GM21619 (cell line): ENCODE measurements at regions not wholly inside any gene's neighbourhood (a gene's known extent, or its start where the extent isn't known, plus 50 kb on each side); places are given as distances from the start of the nearest gene placed in this dataset.

Source experiments
- ATAC-seq: cut with Tn5 transposase; IDR thresholded peaks from one replicate; pipeline ENCODE4 v1.9.1; 2021; ENCODE audit not compliant: unreplicated experiment

DNA sequence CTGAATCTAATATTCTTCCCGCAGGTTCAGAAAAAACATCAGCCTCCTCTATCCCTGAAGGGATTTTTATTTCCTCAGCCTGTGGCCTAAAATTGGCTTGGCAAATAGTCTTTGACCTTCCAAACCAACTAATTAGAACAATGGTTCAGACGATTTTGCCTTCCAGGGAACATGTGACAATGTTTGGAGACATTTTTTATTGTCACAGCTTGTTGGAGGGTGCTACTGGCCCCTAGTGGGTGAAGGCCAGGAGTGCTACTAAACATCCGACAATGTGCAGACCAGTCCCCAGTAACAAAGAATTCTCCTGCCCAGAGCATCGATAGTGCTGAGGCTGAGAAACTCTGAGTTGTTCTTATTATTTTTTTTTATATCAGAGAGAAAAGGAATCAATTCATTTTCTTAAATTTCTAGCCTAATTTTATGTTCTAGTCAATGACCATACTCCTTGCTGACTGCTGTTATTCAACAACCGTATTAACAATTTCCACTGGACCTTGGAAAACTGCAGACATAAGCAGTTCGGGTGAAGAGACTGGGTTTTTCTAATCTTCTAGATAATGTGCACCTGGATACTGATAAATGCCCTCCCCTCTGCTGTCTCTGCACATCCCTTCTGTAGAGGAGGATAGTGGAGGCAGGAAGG lies 280.7 kb downstream of the LMX1A start:
- no peak for ATAC-seq

DNA sequence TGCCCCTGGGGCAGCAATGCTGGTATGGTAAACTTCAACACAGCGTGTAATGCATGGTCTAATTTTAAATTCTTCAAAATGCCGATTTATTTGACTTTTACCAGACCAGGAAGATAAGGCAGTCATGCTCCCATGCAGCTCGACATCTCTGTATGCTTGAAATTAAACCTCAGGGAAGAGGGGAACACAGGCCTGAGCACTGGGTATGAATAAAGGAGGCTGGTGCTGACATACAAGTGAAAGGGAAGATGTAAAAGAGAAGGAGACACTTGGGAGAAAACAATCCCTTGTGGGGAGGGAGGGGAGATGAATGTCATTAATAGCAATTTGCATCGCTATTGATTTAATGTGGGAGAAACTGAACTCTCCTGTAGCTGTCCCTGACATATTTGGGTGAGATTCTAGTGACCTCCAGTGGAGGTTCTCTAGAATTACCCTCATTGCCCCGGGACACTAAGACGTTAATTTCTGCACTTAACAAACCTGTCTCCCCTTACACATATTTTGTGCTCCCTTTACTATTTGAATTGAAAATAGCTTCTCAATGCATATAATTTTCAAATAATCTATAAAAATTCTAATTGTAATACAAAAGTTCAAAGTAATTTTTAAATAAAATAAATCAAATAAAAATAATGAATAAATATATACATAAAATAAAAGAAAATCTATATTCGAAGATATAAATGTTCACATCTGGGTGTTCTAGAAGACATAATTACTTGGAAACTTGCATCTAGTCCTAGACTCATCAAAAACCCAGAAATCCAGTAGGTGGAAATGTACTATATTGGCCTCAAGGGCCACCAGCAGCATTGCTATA lies 283.1 kb downstream of the LMX1A start:
- ATAC-seq, result peak; percentile 65

DNA sequence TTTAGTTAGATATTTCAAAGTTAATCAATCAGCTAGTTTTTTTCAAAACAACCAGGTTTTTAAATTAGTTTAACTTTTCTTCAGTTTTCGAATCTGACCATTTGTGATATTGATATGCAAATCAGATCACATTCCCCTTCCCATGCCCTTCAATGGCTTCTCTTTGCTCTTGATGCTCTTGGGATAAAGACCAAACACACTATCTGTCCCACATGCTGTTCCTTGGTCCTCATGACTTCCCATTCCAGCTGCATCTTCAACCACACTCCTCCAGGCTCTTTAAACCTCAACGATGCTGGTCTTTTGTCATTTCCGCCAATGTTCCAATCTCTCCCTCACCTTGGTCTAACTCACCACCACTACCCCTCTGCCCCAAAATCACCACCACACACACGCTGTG lies 285.8 kb downstream of the LMX1A start:
- ATAC-seq, result no peak

DNA sequence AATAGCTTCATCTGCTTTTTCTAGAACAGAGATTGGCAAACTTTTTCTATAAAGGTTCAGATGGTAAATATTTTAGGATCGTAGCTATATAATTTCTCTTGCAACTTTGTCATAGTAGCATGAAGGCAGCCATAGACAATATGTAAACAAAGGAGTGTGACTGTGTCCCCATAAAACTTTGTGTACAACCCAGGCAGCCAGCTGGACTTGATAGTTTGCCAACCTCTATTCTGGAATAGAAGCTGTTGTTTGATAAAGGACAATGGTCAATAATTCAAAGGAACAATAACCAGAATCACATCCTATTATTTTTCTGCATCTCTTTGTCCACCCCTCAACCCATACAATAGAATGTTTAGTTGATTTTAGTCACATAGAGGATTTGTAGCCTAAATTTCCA lies 286.7 kb downstream of the LMX1A start:
- ATAC-seq, result no peak

DNA sequence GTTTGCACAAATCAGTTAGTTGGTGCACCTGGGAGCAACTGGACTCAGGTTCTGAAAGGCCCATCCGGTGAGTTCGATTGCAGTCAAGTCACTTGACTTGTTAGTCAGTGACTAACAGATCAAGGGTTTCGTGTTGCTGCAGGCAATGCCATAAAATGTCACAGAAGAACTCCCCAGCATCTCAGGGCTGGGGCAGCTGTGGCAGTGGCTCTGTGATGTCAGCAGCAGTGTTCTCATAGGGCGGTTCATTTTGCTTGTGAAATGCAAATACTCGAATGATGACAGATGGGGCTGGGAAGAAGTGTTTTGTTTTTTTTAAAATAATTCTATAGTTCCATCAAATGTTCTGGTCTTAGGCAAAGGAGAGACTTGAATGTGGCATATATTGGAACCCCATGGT lies 287.8 kb downstream of the LMX1A start:
- no peak for ATAC-seq

DNA sequence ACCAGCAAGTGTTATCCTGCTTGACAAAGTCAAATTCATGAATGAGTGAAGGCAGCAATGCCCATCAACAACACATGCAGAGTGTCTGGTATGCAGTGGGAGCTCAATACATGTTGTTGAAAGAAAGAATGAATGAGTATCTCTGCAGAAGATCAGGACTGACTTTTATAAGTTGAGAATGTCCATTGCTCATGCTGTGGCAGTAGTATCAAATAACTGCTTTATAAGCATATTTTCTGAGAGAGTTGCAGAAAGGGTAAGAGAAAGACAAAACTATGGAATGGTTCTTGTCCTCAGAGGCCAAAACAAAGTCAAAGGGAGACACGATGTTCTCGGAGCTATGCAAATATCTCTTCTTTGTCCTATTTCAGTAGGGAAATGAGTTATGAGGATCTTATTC lies 288.7 kb downstream of the LMX1A start:
- ATAC-seq, result no peak

DNA sequence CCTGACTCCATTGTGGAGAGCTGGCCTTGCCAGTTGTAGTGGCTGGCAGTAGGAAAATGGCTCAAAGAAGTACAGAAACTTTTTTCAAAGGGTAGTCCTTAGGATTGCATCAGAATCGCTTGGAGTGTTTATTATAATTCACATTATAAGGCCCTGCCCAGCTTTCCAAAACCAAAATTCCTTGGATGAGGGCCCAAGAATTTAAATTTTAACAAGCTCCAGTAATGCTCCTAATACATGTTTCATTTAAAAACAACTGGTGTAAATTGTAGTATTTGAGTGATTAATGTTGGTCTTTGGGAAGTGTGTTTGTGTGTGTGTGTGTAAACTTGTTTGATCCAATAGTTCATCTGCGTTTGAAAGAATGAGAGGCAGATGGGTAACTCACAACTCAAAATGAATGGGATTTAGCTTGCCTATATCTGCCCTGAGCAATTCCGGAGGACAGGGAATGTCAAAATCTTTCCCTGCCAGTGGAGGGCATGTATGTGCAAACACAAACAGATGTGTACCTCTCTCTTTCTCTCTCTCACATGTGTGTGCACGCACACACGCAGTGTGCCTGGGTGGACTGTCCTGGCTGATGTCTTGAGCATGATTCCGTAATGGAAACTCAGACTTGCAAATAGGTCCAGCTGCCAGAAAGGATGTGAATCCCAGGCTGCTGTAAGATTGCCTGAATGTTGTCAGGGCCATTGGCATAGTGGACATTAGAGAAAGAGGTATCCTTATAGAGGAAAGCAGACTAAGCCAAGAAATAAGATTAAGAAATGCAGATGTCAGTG lies 293.1 kb downstream of the LMX1A start:
- ATAC-seq, result no peak

DNA sequence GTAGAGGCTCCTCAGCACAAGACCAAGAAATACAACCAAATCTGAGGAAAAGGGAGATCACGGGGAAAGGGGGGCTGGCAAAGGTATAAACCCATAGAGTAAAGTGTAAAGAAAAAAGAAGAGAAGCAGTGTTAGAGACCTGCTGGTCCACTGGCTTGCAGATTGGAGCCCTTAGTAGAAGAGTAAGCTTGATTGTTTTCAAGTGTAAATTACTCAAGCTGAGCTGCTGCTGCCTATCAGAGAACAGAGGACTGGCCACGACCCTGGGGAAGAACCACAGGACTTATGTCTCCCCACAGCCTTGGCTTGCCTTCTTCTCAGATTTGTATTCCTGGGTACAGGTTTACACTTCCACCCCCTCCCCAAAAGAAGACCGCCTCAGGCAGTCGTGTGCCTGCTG lies 294.2 kb downstream of the LMX1A start:
- no peak for ATAC-seq

DNA sequence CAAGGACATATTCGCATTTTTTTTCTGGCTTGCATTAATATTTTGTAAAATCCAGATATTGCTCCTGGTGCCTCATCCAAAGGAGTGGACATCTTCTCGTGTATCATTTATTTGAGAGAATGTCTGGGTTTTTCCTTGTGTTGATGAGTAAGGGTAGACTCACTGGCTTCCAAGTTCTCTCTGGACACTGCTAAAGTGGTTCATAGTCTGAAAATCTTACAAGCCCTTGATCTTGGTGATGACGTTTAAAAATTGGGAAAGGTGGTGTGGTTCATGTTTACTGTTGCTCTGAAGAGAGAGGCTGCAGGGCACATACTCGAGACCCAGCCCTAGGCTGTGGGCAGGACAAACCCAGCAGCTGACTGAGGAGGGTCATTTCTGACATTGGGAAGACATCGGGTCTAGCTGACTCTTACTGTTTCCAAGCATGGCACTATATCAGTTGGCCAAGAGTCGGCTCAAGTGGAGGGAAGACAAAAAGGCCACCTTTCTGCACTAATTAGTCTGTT lies 296.2 kb downstream of the LMX1A start:
- ATAC-seq, result no peak

DNA sequence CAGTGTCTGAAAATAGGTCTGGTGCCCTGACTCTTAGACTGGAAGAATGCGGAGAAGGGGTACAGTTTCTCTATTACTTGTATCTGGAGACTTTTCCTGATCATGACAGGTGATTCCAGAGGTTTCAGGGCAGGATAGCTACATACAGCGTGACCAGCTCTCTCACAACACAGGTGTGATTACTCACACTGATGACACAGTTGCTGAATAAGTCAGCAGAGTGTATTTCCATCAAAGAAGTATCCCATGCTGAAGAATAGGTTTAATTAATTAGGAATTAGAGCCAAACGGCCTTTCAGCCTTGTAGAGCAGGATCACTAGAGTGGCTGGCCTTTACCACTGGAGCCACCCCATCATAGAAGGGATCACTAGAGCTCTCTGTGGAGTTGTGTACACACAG lies 298.6 kb downstream of the LMX1A start:
- no peak for ATAC-seq

DNA sequence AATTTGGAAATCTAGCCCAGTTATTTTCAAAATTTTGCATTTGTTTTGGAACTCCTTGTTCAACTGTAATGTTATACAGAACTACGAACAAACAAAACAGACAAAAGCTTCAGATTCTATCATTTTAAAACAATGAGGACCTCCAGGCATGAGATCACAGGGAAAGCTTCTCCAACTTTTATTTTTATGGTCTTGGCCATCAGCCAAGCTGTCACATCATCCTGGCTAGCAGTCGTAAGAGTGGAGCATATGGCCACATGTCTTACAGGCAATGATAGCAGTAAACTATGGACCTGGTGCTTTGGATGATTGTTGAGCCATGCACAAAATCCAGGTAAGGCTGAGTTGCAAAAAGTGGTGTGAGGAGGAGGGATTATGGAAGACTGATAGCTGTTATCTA lies 299.6 kb downstream of the LMX1A start:
- no peak for ATAC-seq

DNA sequence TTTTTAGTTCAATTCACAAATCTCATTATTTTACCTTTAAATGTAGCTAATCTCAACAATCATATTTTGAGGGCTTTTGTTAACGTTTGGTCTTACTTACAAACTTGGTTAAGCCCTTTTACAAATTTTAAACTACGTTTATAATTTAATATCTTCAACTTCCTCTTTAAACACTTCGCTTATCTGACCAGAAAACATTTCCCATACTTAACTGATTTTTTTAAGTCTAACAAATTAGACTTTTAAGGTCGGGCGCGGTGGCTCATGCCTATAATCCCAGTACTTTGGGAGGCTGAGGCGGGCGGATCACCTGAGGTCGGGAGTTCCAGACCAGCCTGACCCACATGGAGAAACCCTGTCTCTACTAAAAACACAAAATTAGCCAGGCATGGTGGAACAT lies 300.9 kb downstream of the LMX1A start:
- no peak for ATAC-seq

DNA sequence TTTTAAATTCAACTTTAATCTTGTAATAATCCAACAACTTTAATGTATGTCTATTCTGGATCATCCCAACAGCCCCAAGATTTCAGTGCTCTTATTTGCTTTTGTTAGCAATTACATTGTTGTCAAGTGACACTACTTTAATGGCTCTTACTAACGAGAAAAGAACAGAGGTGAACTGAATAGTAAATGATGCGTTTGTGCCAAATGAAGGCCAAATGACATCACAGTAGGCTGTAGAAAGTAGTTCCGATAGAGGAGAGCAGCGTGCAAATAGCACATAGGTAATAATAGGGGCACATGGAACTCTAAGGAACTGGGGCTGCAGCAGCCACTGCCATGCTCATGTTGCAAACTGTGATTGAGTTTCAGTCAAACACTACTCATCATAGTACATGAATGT lies 301.9 kb downstream of the LMX1A start:
- no peak for ATAC-seq

DNA sequence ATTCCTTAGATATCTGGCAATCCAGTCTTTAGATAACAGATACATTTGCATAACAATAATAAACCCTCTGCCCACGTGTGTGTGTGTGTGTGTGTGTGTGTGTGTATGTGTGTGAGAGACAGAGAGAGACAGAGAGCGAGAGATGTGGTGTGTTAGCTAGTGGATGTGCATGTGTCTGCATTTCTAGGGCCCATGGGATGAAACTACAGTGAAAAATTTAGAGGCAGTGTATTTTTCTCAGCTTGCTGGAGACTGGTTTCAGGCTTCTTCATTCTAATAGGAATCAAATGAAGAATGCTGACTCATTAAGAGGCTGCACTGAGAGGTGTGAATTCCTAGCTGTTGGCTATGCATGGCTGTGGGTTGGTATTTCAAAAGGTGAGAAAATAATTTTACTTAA lies 303.2 kb downstream of the LMX1A start:
- no peak for ATAC-seq

DNA sequence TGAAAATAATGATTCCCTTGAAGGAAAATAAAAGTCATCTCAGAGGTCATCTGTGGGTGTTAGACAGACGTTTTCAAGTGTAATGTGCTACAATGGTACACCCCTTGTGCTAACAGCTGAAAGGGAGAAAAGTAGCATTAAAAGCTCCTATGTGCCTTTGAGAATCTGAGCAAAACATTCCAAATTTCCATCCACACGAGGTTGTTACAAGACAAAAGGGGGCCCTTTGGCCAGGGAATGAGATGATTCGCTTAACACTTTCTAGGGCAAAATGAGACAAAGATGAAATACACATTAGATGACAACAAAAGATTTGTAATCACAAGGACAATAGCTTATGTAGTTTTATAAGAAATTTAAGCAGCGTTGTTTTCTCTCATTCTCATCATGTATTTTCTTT lies 303.6 kb downstream of the LMX1A start:
- ATAC-seq, result no peak

DNA sequence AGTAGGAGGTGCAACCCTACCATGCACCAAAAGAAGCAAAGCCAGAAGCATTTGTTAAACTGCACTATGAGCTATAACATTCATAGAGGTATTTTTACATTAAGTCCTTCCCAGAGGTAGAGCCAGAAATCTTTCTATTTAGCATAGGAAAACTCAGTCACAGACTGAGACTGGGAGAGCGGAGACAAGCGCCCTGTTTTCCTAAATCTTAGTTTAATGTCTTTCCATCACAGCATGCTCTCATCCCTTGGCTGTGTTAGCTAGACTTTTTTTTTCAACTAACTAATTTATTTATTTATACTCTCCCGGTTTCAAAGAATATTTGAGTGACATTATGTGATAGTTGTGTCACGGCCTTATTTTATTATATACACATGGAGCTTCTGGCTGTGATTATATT lies 304.1 kb downstream of the LMX1A start:
- no peak for ATAC-seq

DNA sequence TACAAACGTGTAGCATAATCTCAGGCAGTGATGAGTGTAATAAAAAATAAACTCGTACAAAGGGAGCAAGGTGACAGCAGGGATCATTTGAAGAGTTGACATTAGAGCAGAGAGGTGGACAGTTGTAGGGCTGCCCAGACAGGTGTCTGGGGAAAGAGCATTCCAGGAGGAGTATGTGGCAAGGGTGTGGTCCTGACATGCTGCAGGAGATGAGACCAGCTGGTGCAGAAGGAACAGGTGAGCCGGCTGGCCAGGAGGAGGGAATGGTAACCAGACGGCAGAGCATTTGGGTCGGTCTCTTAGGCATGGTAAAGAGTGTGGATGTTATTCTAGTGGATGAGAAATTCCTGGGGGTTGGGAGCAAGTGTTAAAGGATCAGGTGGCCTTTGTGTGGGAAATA lies 306.3 kb downstream of the LMX1A start:
- ATAC-seq, result no peak

DNA sequence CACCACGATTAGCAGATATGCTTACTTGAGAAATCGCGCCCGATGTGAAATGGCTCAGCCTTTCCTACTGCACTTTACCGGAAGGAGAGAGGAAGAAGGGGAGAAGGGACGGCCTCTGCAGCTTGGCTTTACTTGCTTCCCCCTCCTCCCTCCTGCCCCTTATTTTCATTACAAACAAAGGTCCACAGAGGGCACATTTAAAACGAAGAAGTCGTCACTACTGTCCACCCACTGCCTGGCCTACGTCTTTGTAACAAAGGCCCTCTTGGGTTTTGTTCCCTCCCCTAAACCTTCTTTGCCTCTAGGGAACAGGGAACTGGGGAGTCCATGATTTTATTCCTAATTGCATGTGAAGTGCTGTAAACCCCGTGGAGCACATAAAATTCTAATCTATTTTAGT lies 308.5 kb downstream of the LMX1A start:
- no peak for ATAC-seq

DNA sequence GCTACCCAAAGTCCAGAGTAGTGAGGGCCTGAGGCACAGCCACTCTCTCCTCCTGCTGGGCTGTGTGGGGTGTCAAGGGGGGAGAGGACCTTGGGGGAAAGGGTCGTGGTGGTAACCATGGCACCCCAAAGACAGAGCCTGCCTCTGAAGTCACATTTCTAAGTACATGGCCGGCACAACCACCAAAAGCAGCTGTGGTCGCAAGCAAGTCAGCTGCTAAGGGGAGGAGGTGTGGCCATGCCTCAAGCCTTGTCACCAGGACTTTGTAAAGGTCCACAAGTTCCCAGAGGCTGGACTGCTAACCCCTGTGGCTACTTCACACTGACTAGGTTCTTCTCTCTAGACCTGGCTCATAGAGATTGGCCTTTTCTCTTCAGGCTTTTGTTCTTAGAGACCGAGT lies 310.6 kb downstream of the LMX1A start:
- no peak for ATAC-seq

DNA sequence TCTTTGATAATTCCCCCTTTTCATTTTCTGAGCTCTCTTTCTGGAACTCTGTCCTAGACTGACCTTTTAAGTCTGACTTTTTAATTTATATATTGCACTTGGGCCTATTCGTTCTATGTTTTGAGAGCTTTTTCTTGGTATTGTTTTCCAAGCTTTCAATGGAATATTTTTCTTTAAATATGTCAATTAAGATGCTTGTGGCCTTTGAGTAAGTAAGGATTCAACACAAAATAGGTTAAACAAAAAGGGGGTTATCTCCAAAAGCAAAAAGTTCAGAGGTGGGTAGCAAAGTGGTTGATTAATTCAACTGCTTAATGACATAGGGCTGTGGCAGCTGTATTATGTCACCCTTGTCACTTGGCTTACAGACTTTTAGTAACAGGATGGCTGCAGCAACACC lies 315.9 kb downstream of the LMX1A start:
- ATAC-seq, result no peak

DNA sequence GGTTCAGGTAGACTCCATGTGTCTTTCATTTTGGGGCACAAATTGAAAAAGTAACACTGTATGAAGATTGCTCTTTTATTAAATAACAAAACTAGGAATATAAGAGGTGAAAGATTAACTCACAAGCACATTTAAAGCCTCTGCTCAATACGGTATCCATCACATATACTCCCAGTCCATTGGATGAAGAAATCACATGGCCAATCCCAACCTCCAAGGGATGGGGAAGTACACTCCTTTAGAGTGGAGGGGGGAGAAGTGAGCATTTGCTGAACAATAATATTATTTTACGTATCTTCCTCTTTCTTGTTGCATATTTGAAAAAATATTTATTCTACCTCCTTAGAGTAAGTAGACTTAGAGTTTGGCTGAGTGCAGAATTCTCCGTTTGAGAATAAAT lies 316.5 kb downstream of the LMX1A start:
- ATAC-seq, result no peak

DNA sequence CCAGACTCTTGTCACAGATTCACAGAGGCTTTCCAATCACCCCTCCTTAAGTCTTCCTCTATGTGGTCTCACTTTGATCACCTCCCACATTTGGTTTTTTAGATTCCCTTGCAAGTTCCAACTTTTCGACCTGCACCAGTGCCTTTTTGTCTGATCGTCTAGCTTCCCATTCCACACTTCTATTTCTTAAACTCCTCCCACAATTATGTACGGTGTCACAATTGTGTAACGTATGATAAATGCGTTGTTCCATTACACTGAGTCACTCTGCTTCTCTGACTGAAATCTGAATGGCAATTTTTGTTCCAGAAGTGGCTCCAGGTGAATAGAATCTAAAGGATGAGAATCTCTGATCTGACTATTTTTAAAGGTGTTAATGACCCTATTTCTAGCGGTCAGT lies 320.1 kb downstream of the LMX1A start:
- ATAC-seq, result no peak
